Adrenal gland (tissue), 5 donors: ENCODE measurements at regions not wholly inside any gene's neighbourhood (a gene's known extent, or its start where the extent isn't known, plus 50 kb on each side); places are given as distances from the start of the nearest gene placed in this dataset.

Experiments used
- CTCF ChIP-seq, 6 experiments: fragments of 450-650 bp in 4 of 6; fragments of 200-600 bp in 2 of 6; sonication (generic) in 1 of 6; IDR thresholded peaks; 1 replicate in 5 of 6; 2 replicates in 1 of 6; pipeline versions ENCODE4 v1.5.1 to v1.8.0; 2016 to 2021; ENCODE audit warnings: antibody characterized with exemption in 6 of 6, mild to moderate bottlenecking in 2 of 6, moderate library complexity in 1 of 6
- POLR2A ChIP-seq, 2 donors: fragments of 450-650 bp; IDR thresholded peaks; one replicate each; pipeline ENCODE4 v1.6.1; 2017; ENCODE audit warnings: antibody characterized with exemption in 2 of 2, mild to moderate bottlenecking in 2 of 2, moderate library complexity in 1 of 2
- donor health status: DM: no; HTN: no; CAD: no.

GRCh38 chr18:44107187-44107586, 573.5 kb upstream of the SETBP1 start:
- TF ChIP-seq POLR2A (IDR thresholded peaks at IDR 0.05): no peak
- TF ChIP-seq CTCF (IDR thresholded peaks at IDR 0.05): no peak
